ENCODE measurements at regions not wholly inside any gene's neighbourhood (a gene's known extent, or its start where the extent isn't known, plus 50 kb on each side); places are given as distances from the start of the nearest gene placed in this dataset.

DNA sequence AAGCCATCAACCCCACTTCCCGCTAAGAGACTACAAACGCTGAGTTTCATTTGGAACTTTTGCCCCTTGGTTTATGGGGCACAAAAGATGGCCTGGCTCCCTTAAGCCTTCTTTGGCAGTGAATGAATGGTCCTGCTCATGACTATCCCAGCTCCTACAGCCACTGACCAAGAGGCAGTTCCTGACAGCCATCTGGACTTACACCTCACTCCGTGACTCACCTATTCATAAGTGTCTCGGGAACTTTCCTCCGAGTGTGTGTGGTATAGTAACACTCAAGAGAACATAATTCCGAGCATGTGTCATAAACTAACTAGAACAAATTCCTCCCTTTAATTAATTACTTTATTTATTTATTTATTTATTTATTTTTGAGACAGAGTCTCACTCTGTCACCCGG, 51.9 kb upstream of the NUDT4 start:
- no peak for DNase-seq (ENCODE audit: low spot score)
- in situ Hi-C loops (cut with MboI; ENCODE audit: low sequenced_read_pairs, unreplicated experiment) = no loop called here

More for the DNA sequence above, 51.9 kb upstream of the NUDT4 start:
- TF ChIP-seq, protein P1, sequence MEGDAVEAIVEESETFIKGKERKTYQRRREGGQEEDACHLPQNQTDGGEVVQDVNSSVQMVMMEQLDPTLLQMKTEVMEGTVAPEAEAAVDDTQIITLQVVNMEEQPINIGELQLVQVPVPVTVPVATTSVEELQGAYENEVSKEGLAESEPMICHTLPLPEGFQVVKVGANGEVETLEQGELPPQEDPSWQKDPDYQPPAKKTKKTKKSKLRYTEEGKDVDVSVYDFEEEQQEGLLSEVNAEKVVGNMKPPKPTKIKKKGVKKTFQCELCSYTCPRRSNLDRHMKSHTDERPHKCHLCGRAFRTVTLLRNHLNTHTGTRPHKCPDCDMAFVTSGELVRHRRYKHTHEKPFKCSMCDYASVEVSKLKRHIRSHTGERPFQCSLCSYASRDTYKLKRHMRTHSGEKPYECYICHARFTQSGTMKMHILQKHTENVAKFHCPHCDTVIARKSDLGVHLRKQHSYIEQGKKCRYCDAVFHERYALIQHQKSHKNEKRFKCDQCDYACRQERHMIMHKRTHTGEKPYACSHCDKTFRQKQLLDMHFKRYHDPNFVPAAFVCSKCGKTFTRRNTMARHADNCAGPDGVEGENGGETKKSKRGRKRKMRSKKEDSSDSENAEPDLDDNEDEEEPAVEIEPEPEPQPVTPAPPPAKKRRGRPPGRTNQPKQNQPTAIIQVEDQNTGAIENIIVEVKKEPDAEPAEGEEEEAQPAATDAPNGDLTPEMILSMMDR (IDR thresholded peaks at IDR 0.05; ENCODE audit: borderline replicate concordance, control extremely low read depth, extremely low read depth, insufficient read depth, missing control alignments) = no peak
